ENCODE measurements at regions not wholly inside any gene's neighbourhood (a gene's known extent, or its start where the extent isn't known, plus 50 kb on each side); places are given as distances from the start of the nearest gene placed in this dataset.

- TF ChIP-seq CTCF (IDR thresholded peaks at IDR 0.05; ENCODE audit: borderline replicate concordance), result no peak
- no peaks in the 10 kb centered on the region for H3K27me3 ChIP-seq (ENCODE audit: low read depth)
- intact Hi-C loops (cut with micrococcal nuclease), result no loop called here
- no peaks in the 10 kb centered on the region for H3K4me1 ChIP-seq
- no peaks in the 10 kb centered on the region for H3K9me3 ChIP-seq (replicated peaks)
- no peaks in the 10 kb centered on the region for H3K36me3 ChIP-seq
- no peak overlapping the region for H3K27ac ChIP-seq (replicated peaks)
- no peak for DNase-seq
- H3K4me3 ChIP-seq, result no peak overlapping the region
These were observed 103.7 kb upstream of the MAX start for GRCh38 chr14:65206078-65206447.

GRCh38 chr14:65206448-65207096 lies 104.3 kb upstream of the MAX start:
- intact Hi-C loops (cut with micrococcal nuclease), result no loop called here
- no peaks in the 10 kb centered on the region for H3K36me3 ChIP-seq
- no peak overlapping the region for H3K27ac ChIP-seq (replicated peaks)
- no peak for TF ChIP-seq CTCF (IDR thresholded peaks at IDR 0.05; ENCODE audit: borderline replicate concordance)
- H3K4me1 ChIP-seq, result no peaks in the 10 kb centered on the region
- DNase-seq, result no peak
- H3K9me3 ChIP-seq (replicated peaks), result no peaks in the 10 kb centered on the region
- H3K4me3 ChIP-seq, result no peak overlapping the region
- H3K27me3 ChIP-seq (ENCODE audit: low read depth), result no peaks in the 10 kb centered on the region

DNA sequence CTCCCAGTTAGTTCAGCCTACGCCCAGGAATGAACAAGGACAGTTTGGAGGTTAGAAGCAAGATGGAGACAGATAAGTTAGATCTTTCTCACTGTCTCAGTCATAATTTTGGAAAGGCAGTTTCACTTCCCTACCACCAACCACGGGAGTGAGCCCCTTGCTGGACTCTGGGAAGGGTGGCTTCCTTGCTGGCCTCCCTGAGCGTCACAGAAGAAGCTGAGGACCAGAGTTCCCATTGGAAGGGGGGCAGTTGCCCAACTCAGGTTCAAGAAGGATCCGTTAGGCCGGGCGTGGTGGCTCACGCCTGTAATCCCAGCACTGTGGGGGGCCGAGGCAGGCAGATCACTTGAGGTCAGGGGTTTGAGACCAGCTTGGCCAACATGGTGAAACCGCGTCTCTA lies 106.2 kb upstream of the MAX start:
- H3K27me3 ChIP-seq (ENCODE audit: low read depth), result no peaks in the 10 kb centered on the region
- no peak overlapping the region for H3K4me3 ChIP-seq
- intact Hi-C loops (cut with micrococcal nuclease), result no loop called here
- DNase-seq, result no peak
- H3K9me3 ChIP-seq (replicated peaks), result no peaks in the 10 kb centered on the region
- H3K4me1 ChIP-seq, result no peaks in the 10 kb centered on the region
- TF ChIP-seq CTCF (IDR thresholded peaks at IDR 0.05; ENCODE audit: borderline replicate concordance), result no peak
- no peaks in the 10 kb centered on the region for H3K36me3 ChIP-seq
- no peak overlapping the region for H3K27ac ChIP-seq (replicated peaks)

- no peak for TF ChIP-seq CTCF (IDR thresholded peaks at IDR 0.05; ENCODE audit: borderline replicate concordance)
- DNase-seq, result no peak
- no peaks in the 10 kb centered on the region for H3K27me3 ChIP-seq (ENCODE audit: low read depth)
- no peaks in the 10 kb centered on the region for H3K36me3 ChIP-seq
- intact Hi-C loops (cut with micrococcal nuclease), result no loop called here
- H3K9me3 ChIP-seq (replicated peaks), result no peaks in the 10 kb centered on the region
- H3K27ac ChIP-seq (replicated peaks), result no peak overlapping the region
- peaks cover 10% of the 10 kb centered on the region for H3K4me1 ChIP-seq
- H3K4me3 ChIP-seq, result no peak overlapping the region
These were observed 108.0 kb upstream of the MAX start for GRCh38 chr14:65210118-65210821.

DNA sequence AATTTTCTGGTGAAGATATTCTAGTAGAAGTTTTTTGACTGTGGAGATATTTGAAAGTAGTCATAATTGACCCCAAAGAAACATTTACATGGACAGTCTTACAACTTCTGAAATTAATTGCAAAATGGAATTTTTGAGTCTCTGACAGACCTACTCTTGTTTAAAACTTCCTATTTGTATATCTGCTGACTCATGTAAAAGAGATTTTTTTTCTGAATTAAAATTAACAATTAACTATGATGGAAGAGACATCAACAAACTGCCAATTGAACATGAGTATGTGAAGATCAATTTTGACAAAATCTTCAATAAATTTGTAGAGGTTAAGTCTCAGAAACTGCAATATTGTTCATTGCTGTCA lies 108.5 kb upstream of the MAX start:
- H3K36me3 ChIP-seq, result no peaks in the 10 kb centered on the region
- no peaks in the 10 kb centered on the region for H3K9me3 ChIP-seq (replicated peaks)
- no peaks in the 10 kb centered on the region for H3K27me3 ChIP-seq (ENCODE audit: low read depth)
- intact Hi-C loops (cut with micrococcal nuclease), result no loop called here
- peaks cover 10% of the 10 kb centered on the region for H3K4me1 ChIP-seq
- no peak overlapping the region for H3K4me3 ChIP-seq
- H3K27ac ChIP-seq (replicated peaks), result no peak overlapping the region
- TF ChIP-seq CTCF (IDR thresholded peaks at IDR 0.05; ENCODE audit: borderline replicate concordance), result no peak
- no peak for DNase-seq
